Stimulated activated CD8-positive, alpha-beta memory T cell treated with anti-CD3 and anti-CD28 coated beads, Interleukin-7, amount 100 ng/mL, for 1 hour (primary cell): ENCODE measurements at regions not wholly inside any gene's neighbourhood (a gene's known extent, or its start where the extent isn't known, plus 50 kb on each side); places are given as distances from the start of the nearest gene placed in this dataset.
"Not testable (repeated sequence)": the region's sequence is repeated elsewhere in the genome, so short reads cannot be mapped to it uniquely, and the experiment has no call there.

Source experiments
- DNase-seq, 2 donors: peaks; one replicate each; pipeline ENCODE4 v3.0.0-alpha.2; 2020; ENCODE audit warnings: low read depth in 2 of 2

DNA sequence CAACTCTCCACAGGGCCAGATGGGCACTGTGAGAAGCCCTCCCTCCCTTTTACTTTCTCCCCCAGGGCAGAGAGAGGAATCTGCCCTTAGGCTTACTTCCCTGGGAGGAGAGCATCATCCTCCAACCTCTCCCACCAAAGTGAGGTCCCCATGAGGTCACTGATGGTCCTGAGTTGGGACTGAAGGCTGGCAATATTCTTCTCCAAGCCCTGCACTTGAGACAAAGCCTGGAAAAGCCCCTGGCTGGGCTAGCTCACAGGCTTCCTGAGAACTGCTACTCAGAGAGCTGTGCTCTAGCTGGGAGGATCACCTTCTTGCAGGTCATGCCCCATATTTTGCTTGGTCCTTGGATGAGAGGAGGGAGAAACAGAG, 110.0 kb upstream of the MEF2A start:
- no peak for DNase-seq

DNA sequence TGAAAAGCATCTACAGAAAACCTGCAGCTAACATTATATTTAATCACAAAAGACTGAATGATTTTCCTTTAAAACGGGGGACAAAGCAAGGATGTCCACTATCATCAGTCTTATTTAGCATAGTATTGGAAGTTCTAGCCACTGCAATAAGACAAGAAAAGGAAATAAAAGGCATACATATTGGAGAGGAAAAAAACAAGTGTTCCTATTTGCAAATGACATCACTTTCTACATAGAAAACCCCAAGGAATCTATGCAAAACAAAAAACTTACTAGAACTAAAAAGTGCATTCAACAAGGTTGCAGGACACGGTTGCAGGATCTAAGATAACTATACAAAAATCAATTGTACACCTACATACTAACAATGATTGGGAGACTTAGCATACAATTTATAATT, 101.6 kb upstream of the MEF2A start:
- DNase-seq: no peak

DNA sequence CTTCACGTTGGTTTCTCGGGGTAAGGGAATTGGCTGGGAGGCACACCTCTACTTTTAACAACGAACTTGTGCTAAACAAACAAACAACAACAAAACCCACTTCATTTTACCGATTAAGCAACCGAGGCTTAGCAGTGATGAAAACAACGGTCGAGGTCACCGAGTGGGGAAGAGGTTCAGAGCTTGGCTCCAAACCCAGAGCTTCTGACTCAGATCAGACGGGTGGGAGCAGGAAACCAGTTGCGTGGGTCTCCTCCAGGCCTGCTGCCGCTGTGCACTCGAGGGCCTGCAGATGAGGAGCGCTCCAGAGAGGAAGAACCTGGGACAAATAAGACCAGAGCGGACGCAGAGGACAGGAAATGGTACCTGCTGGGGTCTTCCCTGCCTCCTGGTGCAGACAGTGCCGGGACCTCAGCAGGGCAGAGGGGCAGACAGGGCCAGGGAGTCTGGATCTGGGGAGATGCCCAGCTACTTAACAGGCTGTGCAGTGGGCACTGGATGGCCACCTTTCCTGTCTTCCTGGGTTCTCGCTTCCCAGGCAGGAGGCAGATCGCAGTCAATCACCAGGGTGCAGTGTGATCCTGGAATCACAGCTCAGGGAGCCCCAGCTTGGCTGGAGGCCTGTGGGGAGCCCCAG, 99.0 kb upstream of the MEF2A start:
- no peak for DNase-seq

DNA sequence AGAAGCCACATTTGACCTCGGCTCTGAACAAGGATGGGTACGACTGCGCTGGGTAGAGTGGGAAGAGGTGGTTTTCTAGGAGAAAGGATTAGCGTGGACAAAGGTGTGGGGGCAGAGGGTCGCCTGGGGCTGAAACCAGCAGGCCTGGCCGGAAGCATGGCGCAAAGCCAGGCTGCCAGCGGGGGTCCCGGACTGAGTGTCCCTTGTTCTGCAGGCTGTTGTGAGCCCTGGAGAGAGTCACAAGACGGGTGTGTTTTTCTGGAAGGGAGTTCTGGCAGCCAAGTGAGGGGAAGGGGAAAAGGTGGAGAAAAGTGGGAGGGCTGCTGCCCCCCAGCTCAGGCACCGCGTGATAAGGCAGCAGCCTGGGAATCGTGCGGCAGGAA, 98.5 kb upstream of the MEF2A start:
- DNase-seq: no peak

DNA sequence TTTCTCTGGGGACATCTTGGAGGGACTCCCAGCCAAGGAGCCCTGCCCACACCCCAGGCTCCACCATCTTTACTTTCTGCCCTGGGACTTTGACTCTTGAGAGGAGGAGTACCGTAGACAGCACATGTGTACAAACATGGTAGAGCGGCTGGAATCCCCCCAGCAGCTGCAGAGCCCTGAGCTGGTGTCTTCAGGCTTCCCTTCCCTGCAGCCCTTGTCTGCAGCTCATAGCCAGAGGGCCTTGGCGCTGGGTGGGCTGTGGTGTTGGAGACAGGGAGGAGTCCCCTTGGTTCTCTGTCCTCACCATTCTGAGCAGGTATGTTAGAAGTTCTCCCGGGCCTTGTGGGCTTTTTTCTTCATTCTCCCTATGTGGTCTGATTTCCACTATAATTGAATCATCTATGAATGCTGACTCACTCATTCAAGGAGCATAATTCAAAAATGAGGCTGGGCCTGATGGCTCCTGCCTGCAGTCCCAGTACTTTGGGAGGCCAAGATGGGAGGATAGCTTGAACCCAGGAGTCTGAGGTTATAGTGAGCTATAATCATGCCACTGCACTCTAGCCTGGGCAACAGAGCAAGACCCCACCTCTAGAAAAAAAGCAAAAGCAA, 97.8 kb upstream of the MEF2A start:
- no peak for DNase-seq

DNA sequence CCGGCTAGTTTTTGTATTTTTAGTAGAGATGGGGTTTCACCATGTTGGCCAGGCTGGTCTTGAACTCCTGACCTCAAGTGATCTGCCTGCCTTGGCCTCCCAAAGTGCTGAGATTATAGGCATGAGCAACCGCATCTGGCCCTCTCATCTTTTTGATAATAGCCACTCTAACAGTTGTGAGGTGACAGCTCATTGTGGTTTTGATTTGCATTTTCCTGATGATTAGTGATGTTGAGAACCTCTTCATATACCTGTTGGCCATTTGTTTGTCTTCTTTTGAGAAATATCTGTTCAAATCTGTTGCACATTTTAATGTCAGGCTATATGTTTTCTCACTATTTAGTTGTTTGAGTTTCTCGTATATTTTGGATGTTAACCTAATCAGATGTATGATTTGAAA, 95.6 kb upstream of the MEF2A start:
- DNase-seq: not testable (repeated sequence)

DNA sequence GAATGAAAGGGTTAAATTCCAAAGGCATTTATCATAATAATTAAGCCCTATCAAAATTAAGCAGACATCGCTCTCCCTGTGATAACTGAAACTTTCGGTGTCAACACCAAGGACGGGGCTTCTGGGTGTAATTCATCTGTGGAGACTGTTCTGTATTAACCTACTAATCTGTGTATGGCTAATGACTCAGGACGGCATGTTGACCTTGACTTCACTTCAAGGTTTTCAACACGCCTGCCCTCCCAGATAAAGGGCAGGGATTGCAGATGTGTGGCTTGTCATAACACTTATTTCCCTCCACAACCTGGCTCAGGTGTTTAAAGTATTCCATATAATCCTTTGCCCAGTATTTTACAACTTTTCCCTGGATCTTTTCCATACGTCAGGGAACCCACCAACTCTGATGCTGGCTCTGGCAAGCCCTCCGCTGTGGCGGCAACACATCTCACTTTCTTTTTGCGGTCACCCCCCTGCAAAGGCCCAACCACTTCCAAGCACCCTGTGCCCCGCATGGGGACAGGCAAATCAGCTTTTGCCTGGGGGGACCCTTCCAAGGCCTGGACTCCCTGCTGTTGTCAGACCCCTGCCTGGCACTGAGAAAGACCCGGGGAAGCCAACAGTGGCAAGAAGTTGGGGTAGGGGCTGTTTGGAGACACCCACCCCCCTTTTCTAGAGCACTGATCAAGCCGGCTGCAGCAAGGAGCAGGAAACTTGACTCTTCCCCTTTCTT, 93.2 kb upstream of the MEF2A start:
- no peak for DNase-seq

DNA sequence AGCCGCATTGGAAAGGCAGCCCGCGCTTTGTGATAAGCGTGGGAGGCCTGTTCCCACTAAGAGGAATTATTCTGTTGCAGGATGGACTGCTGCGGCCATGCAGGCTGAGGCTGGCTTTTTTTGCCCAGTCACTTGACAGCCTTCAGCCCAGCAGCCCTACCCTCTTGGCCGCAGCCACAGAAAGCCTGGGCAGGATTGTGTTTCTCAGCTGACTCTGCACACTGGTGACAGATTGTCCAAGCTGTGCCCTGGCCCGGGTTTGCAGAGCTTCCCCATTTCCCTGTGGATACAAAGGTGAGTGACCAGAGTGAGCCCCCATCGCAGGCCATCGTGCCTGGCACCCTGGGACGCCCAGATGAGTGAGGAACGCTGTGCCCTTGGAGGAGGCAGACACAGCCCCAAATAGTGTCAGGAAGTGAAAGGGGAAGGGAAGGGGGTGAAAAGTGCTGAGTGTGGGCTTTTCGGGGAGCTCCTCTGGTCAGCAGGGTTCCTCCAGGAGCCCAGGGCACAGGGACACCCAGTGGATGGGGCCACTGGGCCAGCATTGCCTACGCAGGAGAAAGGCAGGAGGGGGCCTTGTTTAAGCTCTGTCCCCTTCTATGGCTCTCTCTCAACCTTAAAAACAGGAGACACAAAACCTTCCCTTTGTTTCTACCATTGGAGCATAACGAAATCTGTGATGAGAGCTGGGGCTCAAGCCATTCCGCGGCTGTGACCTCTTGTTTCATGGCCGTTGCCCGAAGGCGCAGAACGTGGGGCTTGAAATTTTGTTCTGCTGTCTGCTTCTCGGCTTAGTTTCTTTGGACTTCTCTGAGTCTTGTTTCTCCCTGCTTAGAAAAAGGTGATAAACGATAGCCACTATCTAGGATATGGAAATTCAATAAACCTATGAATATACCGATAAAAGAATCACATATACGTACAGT, 91.5 kb upstream of the MEF2A start:
- no peak for DNase-seq

DNA sequence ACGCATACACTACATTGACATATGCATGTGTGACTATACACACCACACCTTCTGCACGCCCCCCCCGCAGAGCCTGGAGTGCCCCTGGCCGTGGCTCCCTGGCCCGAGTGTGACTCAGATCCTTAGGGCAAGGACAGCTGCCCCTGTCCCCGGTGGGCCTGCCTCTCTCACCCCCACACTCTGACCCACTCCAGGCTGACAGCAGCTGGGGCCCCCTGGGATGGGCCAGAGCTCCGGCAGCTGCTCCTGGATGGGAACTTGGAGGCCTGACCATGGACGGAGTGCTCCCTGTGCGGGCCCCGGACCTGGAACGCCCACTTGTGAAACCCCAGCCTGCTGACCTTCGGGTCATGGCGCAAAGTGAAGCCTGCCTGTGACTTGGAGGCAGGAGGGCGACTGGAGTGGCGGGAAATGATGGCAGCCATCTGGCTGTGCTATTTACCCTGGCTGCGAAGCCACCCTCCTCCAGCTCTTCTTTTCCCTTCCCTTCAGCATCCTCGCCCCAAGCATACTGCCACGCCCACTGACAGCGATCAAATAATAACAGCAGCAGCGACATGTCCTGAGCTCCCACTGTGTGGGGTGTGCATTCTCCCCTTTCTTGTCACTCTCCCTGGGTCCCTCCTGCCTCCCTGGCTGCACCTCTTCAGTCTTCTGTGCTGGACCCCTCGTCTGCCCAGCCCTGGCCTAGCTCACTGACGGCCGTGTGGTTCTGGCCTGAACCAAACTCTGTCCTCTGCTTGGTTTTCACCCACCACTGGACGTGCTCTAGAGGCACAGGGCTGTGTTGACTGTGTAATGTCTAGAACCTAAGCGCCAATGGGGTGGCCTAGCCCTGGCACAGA, 90.7 kb upstream of the MEF2A start:
- DNase-seq: no peak

DNA sequence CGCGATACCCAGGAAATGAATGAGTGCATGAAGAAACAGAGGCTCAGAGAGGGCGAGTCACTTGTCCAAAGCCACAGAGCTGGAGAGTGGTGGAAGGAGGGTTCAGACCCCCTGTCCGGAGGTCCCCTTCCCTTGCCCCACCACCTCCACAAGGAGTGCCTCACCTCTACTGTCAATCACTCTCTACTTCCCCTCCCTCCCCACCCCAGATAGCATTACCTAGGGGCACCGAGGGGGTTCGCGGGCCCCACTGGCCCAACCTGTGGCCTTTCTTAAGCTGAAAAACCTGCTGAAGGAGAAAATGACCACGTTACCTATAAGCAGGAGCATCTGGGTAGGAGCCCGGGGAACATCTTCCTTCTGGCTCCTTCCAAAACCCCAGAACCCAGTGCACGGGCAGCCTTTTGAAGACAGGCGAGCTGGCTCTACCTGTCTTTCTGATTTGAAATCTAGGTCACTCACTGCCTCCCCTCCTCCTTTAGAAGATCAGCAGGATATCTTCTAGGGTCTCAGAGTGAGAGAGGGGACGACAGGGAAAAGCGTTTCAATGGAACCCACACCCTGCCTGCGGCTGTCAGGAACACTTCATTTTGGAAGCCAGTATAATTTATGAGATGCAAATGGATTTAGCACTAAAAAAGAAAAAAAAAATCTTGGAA, 89.9 kb upstream of the MEF2A start:
- no peak for DNase-seq

DNA sequence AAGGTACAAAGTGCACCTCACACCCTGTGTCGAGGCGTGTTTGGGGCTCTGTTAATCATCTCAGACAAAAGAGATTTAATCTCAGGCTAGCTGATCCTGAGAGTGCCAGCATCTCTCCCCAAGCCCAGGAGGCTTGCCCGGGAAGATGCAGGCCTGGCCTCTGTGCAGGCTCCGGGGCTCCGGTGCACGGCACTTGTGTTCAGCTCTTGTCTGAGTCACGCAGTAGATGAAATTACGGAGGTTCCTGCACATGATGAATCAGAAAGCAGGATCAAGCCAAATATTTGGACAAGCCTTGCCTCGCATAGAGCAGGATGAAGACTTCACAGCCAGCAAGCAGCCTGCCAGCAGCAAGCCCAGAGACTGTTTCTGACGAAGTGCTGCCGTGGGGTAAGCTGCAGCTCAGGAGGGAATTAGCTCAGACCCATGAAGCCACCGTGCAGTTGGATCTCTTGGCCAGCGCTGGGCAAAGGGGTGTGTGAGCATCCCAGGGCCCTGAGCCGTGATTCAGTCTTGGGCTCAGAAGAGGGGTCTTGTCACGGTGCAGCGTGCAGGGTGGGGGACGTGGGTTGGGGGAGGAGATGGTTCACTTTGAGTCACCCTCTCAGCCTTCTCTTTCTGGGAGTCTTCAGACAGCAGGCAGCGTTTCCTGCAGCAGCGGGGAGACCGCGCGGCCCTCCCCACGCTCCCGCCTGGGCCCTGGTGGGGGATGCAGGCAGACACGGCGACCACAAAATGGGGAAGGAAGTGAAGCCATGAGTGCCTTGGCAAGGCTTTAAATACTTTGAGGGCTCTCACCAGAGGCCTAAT, 89.2 kb upstream of the MEF2A start:
- DNase-seq: no peak

DNA sequence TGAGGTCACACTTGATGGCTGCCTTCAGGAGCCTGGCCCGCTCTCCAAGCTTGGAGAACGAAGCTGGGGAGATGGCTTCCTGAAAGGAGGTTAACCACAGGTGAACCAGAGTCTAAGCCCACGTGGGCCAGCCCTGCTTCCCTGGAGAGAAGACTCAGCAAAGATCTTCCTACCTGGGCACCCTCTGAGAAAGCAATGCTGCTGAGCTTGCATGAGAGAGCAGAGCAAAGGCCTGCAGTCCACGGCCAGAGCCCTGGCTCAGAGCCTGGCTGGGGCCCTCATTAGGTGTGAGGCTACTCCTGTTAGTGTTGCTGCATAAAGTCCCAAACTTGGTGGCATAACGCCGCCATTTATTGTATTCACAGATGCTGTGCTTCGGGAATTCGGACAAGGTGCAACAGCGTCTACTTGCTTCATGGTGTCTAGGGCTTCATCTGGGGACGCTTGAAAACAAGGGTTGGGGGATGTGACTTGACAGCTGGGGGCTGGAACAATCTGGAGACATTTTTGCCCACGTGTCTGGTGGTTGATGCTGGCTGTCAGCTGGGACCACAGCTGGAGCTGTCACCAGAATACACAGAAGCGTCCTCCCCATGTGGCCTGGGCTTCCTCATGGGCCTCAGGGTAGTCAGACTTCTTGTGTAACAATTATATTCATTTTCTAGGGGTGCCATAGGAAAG, 87.9 kb upstream of the MEF2A start:
- no peak for DNase-seq

DNA sequence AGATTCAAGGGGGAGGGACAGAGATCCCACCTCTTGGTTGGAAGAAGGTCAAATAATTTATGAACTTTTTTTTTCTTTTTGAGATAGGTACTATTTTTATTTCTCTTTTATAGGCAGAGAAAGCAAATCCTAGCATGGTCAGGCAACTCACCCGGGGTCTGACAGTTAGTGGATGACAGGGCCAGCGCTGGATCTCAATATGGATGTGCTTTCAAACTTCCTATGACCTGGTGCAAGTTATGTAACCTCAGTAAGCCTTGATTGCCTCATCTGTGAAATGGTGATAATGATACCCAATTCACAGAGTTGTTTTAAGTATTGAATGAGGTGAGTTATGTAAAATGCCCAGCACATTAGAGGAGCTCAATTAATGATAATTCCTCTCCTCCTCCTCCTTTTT, 86.8 kb upstream of the MEF2A start:
- no peak for DNase-seq

DNA sequence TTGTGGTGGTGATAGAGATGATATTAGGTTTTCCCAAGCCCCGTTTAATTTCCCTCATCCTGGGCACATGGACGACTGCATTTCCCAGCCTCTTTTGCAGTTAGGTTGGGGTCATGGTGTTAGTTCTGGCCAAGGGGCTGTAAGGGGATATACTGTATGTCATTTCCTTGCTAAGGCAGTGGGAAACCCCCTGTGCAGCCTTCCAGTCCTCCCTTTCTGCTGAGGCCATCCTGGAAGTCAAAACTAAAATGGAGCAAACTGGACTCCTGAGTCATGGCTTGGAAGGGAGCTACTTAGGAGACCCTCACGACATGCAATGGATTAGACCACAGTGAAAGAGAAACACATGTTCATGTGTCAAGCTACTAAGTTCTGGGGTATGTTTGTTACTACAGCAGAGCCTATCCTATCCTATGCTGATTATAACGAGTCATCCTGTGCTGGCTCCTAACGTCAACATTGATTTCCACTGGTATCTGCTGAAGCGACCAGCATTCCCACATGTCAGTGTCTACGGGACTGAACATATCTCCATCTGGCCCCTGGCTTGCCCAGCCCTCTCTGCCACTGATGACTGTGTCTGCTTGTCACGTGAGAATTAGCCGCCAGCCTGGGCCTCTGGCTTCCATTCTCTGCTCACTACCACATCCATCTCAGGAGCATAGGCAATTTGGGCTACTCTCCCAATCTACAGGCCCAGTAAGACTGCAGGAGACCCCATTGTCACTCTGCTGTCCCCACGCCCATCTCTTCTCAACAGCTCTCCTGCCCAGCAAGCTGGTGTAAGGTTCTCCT, 85.6 kb upstream of the MEF2A start:
- no peak for DNase-seq

DNA sequence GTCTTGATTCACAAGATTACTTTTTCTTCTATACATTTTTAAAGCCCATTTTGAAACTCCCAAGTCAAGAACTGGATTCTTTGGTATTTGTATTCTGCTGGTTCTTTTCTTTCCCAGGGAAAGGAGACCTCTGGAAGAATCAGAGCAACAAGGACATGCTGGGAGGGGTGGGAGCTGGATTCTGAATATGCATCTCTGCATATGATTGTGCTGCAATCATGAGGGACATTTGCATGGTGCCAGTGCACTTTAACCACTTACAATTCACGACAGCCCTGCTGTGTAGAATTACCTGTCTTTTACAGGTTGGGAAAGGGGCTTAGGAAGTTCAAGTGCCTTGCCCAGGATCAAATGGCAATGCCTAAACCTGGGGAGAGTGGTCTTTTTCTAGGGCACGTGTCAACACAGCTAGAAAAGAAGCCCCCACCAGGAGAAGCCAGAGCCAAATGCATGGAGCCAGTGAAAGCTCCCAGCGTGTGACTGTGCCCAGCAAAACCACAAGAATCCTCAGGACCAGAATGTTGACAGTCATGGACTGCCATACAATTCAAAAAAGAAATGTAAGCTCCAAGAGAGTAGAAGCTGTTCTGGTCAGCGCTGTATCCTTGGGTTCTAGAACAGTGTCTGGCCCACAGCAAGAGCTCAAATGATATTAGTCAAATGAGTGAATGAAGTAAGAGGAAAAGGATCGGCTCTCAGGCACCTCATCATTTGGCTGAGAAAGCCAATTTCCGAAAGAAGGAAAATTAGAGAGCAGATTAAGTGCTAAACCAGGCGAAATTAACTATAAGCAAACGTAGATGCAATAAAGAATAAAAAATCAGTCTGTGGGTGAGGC, 84.5 kb upstream of the MEF2A start:
- DNase-seq: no peak

DNA sequence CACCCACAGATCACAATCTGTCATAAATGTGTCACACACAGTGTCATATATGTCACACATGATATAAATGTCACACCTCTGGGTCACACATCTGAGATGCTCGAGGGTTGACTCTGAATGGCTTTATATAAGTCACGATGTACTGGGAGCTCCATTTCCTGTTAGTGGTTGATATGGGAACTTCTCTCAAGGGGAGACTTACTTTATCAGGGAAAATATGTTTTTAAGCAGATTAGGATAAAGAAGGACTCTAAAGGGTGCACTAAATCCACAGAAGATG, 83.9 kb upstream of the MEF2A start:
- no peak for DNase-seq

DNA sequence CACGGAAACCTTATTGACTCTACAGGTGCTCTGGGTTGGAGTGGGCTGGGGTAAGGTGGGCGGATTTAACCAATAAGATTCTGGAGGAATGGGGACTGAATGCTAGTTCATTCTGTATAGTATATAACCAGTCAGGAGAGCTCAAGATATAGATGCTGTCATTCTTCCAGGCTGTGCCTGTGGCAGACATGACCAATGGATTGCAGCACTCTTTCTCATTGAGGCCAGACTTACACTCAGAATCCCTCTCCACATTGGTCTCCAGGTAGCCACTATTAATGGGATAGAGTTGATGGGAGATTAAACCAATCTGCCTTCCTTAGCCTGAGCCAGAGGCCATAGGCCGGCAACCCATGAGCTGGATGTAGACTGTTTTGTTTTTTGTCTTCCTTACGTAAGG, 82.8 kb upstream of the MEF2A start:
- no peak for DNase-seq
